ENCODE measurements at regions not wholly inside any gene's neighbourhood (a gene's known extent, or its start where the extent isn't known, plus 50 kb on each side); places are given as distances from the start of the nearest gene placed in this dataset.

DNA sequence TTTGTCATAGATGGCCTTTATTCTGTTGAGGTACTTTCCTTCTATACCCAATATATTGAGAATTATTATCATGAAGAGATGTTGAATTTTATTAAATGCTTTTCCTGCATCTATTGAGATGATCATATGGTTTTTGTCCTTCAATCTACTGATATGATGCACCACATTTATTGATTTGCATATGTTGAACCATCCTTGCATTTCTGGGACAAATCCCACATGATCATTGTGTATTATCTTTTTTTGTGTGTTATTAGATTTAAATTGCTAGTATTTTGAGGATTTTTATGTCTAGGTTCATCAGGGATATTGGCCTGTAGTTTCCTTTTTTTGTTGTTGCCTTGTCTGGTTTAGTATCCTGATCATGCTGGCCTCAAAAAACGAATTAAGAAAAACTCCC, 124.5 kb upstream of the CES5A start:
- no peak for TF ChIP-seq TAF1 (IDR thresholded peaks at IDR 0.05; ENCODE audit: low read depth)
- no peak for TF ChIP-seq EP300 (IDR thresholded peaks at IDR 0.05; ENCODE audit: borderline replicate concordance)
- no peak for TF ChIP-seq YY1 (IDR thresholded peaks at IDR 0.05; ENCODE audit: low read depth)
- no peak for TF ChIP-seq FOXM1 (IDR thresholded peaks at IDR 0.05; ENCODE audit: borderline replicate concordance, low read depth)
- TF ChIP-seq TCF12 (IDR thresholded peaks at IDR 0.05; ENCODE audit: low read depth), result no peak
- TF ChIP-seq CEBPB (IDR thresholded peaks at IDR 0.05), result no peak
- no peak for TF ChIP-seq NFIC (IDR thresholded peaks at IDR 0.05)

Measured in Ishikawa (cell line).